A549 (cell line): ENCODE measurements at regions not wholly inside any gene's neighbourhood (a gene's known extent, or its start where the extent isn't known, plus 50 kb on each side); places are given as distances from the start of the nearest gene placed in this dataset.

Experiments used
- BCL3 ChIP-seq: fragments of >200 bp; sonication (Bioruptor Twin); formaldehyde crosslinking; IDR thresholded peaks from 3 replicates; pipeline ENCODE4 v1.6.1; 2016
- ESRRA ChIP-seq: fragments of 150-350 bp; IDR thresholded peaks from 2 replicates; pipeline ENCODE4 v1.6.1; 2014; ENCODE audit warnings: mild to moderate bottlenecking, low read length, borderline replicate concordance
- FOSL2 ChIP-seq, 2 experiments: fragments of 450-650 bp in 1 of 2; fragments of >200 bp in 1 of 2; sonication (Bioruptor Twin) in 1 of 2; formaldehyde crosslinking; IDR thresholded peaks; 2 replicates each; pipeline versions ENCODE4 v1.5.0 to v1.6.1; 2016 to 2020; ENCODE audit warnings: mild to moderate bottlenecking in 1 of 2, moderate library complexity in 1 of 2
- KDM1A ChIP-seq: fragments of 200-600 bp; sonication (generic); IDR thresholded peaks from 2 replicates; pipeline ENCODE4 v1.6.1; 2016; ENCODE audit warnings: low read depth, mild to moderate bottlenecking
- PHF8 ChIP-seq: fragments of 200-600 bp; sonication (generic); IDR thresholded peaks from 2 replicates; pipeline ENCODE4 v1.6.1; 2016; ENCODE audit warnings: low read depth, mild to moderate bottlenecking, antibody characterized with exemption, moderate library complexity, borderline replicate concordance
- POLR2A ChIP-seq: IDR thresholded peaks from 2 replicates; pipeline ENCODE4 v1.6.1; 2012; ENCODE audit warnings: mild to moderate bottlenecking, low read length
- TP53 ChIP-seq: fragments of 250-450 bp; sonication (Bioruptor Pico); IDR thresholded peaks from 2 replicates; pipeline ENCODE4 v1.5.0; 2021; ENCODE audit warnings: mild to moderate bottlenecking, moderate library complexity
- ZC3H11A ChIP-seq: fragments of 450-650 bp; IDR thresholded peaks from 2 replicates; pipeline ENCODE4 v1.6.1; 2014; ENCODE audit warnings: antibody characterized with exemption, mild to moderate bottlenecking
- ZNF302 ChIP-seq: fragments of 250-450 bp; sonication (Bioruptor Pico); IDR thresholded peaks from 2 replicates; pipeline ENCODE4 v1.9.0; 2021; ENCODE audit warnings: inconsistent platforms, mild to moderate bottlenecking, moderate library complexity
- TF ChIP-seq, protein P1 (sequence below): fragments of >200 bp; sonication (Bioruptor Twin); formaldehyde crosslinking; IDR thresholded peaks from 3 replicates; pipeline ENCODE4 v1.5.1; 2016
- TF ChIP-seq, protein P2 (sequence below): IDR thresholded peaks from 2 replicates; pipeline ENCODE4 v1.6.1; 2012

- TF ChIP-seq KDM1A, result no peak
- no peak for TF ChIP-seq PHF8
- TF ChIP-seq, protein P1, sequence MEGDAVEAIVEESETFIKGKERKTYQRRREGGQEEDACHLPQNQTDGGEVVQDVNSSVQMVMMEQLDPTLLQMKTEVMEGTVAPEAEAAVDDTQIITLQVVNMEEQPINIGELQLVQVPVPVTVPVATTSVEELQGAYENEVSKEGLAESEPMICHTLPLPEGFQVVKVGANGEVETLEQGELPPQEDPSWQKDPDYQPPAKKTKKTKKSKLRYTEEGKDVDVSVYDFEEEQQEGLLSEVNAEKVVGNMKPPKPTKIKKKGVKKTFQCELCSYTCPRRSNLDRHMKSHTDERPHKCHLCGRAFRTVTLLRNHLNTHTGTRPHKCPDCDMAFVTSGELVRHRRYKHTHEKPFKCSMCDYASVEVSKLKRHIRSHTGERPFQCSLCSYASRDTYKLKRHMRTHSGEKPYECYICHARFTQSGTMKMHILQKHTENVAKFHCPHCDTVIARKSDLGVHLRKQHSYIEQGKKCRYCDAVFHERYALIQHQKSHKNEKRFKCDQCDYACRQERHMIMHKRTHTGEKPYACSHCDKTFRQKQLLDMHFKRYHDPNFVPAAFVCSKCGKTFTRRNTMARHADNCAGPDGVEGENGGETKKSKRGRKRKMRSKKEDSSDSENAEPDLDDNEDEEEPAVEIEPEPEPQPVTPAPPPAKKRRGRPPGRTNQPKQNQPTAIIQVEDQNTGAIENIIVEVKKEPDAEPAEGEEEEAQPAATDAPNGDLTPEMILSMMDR, result no peak
- no peak for TF ChIP-seq ESRRA
- no peak for TF ChIP-seq POLR2A
- TF ChIP-seq TP53 (CRISPR knock-in tag), result no peak
- no peak for TF ChIP-seq ZNF302 (CRISPR knock-in tag)
- no peak for TF ChIP-seq FOSL2 (IDR thresholded peaks at IDR 0.05)
- no peak for TF ChIP-seq FOSL2 (CRISPR knock-in tag; IDR thresholded peaks at IDR 0.05)
- TF ChIP-seq ZC3H11A, result no peak
- no peak for TF ChIP-seq BCL3
- TF ChIP-seq, protein P2, sequence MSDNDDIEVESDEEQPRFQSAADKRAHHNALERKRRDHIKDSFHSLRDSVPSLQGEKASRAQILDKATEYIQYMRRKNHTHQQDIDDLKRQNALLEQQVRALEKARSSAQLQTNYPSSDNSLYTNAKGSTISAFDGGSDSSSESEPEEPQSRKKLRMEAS, result no peak
These were observed 372.8 kb downstream of the PLK2 start for GRCh38 chr5:58087123-58087522.
